RWPE2 (cell line): ENCODE measurements at regions not wholly inside any gene's neighbourhood (a gene's known extent, or its start where the extent isn't known, plus 50 kb on each side); places are given as distances from the start of the nearest gene placed in this dataset.

Source experiments
- ATAC-seq: fragments of 200-7000 bp; cut with Tn5 transposase; 3 replicates; pipeline ENCODE4 v1.9.1; 2021; ENCODE audit warnings: low read depth
- DNase-seq: peaks from one replicate; pipeline ENCODE4 v3.0.0-alpha.2; 2020; ENCODE audit warnings: low spot score
- H3K27ac ChIP-seq: fragments of 450-650 bp; 2 replicates; pipeline ENCODE4 v1.5.1; 2017; ENCODE audit warnings: mild to moderate bottlenecking; ENCODE audit not compliant: poor library complexity, severe bottlenecking
- H3K27me3 ChIP-seq: fragments of 250-450 bp; sonication (Bioruptor Pico); 2 replicates; pipeline ENCODE4 v1.5.1; 2021; ENCODE audit warnings: mild to moderate bottlenecking, moderate library complexity; ENCODE audit not compliant: insufficient read depth, poor library complexity, severe bottlenecking
- H3K36me3 ChIP-seq: fragments of 250-450 bp; sonication (Bioruptor Pico); 2 replicates; pipeline ENCODE4 v1.5.1; 2020; ENCODE audit warnings: low read depth, mild to moderate bottlenecking, moderate library complexity
- H3K4me1 ChIP-seq: fragments of 250-450 bp; sonication (Bioruptor Pico); 2 replicates; pipeline ENCODE4 v1.5.1; 2021; ENCODE audit warnings: mild to moderate bottlenecking, moderate library complexity; ENCODE audit not compliant: insufficient read depth, poor library complexity, severe bottlenecking
- H3K4me3 ChIP-seq: fragments of 250-450 bp; sonication (Bioruptor Pico); 2 replicates; pipeline ENCODE4 v1.5.1; 2021; ENCODE audit warnings: mild to moderate bottlenecking, moderate library complexity; ENCODE audit not compliant: severe bottlenecking
- H3K9me3 ChIP-seq: fragments of 250-450 bp; sonication (Bioruptor Pico); 2 replicates; pipeline ENCODE4 v1.5.1; 2021; ENCODE audit warnings: mild to moderate bottlenecking, moderate library complexity; ENCODE audit not compliant: severe bottlenecking
- TF ChIP-seq, protein P1 (sequence below): fragments of 450-650 bp; IDR thresholded peaks from one replicate; pipeline ENCODE4 v1.5.1; 2017; ENCODE audit warnings: mild to moderate bottlenecking, moderate library complexity; ENCODE audit not compliant: poor library complexity, severe bottlenecking

DNA sequence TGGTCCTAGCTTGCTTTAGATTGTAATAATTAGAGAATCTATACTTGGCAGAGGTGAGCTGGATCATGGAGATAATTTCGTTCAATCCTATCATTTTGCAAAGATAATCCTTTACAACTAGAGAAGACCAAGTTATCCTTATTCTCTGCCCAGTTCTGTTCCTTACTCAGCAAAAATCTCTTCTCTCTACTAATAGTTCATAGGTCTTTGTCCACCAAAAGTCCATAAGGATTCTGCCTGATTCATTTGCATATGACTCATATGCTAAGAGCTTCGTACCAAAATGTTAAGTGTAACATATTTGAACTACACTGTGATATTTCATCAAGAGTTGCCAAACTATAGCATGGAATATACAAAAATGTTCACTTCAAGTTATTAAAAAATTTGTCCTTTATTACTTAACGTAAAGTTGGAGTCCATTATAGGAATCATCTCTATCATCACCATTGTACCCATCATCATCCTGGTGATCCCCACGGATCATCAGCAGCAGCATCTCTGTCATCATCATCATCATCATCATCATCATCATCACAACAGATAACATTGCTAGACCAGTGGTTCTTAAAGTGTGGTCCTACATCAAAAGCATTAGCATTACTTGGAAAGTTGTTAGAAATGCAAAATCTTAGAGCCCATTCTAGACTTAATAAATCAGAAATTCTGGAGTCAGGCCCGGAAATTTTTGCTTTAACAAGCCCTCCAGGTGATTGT is 463.0 kb downstream of the DHX35 start:
- no peak overlapping the region for H3K4me3 ChIP-seq
- no peaks in the 10 kb centered on the region for H3K27me3 ChIP-seq
- H3K36me3 ChIP-seq: no peaks in the 10 kb centered on the region
- no peak for ATAC-seq
- no peaks in the 10 kb centered on the region for H3K9me3 ChIP-seq
- TF ChIP-seq, protein P1, sequence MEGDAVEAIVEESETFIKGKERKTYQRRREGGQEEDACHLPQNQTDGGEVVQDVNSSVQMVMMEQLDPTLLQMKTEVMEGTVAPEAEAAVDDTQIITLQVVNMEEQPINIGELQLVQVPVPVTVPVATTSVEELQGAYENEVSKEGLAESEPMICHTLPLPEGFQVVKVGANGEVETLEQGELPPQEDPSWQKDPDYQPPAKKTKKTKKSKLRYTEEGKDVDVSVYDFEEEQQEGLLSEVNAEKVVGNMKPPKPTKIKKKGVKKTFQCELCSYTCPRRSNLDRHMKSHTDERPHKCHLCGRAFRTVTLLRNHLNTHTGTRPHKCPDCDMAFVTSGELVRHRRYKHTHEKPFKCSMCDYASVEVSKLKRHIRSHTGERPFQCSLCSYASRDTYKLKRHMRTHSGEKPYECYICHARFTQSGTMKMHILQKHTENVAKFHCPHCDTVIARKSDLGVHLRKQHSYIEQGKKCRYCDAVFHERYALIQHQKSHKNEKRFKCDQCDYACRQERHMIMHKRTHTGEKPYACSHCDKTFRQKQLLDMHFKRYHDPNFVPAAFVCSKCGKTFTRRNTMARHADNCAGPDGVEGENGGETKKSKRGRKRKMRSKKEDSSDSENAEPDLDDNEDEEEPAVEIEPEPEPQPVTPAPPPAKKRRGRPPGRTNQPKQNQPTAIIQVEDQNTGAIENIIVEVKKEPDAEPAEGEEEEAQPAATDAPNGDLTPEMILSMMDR: no peak
- no peak for DNase-seq
- no peak overlapping the region for H3K27ac ChIP-seq
- no peaks in the 10 kb centered on the region for H3K4me1 ChIP-seq

DNA sequence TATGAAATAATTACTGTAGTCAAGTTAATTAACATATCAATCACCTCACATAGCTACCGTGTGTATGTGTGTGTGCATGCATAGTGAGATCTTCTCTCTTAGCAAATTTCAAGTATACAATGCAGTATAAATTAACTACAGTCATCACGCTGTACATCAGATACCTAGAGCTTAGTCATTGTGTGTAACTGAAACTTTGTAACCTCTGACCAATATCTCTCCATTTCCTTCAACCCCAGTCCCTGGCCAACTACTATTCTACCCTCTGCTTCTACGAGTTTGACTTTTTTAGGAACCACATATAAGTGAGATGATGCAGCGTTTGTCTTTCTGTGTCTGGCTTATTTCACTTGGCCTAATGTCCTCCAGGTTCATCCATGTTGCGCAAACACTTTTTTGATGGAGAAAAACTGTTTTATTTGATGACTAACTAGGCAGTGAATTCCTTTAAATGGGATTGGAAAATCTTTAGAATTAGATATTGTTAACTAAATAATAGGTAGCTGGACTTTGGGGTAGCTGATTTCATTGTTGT is 459.5 kb downstream of the DHX35 start:
- no peaks in the 10 kb centered on the region for H3K36me3 ChIP-seq
- no peaks in the 10 kb centered on the region for H3K4me1 ChIP-seq
- no peaks in the 10 kb centered on the region for H3K9me3 ChIP-seq
- H3K27me3 ChIP-seq: no peaks in the 10 kb centered on the region
- ATAC-seq: peak; percentile 73
- no peak overlapping the region for H3K27ac ChIP-seq
- TF ChIP-seq, protein P1: no peak
- no peak for DNase-seq
- H3K4me3 ChIP-seq: no peak overlapping the region

DNA sequence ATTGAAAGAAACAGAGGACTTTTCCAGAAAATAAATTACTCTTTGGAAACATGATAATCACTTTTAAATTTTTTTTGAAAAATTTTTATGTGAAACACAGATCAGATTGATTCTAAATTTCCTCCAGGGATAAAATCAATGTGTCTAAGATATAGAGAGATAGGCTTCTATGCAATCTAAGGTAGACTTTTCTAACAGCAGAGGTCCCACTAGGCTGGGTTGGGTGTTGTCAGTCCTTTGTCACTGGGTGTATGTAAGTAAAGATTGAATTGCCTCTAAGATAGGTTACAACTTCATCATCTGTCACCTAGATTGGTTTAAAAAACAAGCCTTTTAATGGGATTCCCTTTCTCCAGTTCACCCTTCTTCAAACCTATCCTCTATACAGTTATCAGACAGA is 449.9 kb downstream of the DHX35 start:
- no peak for DNase-seq
- TF ChIP-seq, protein P1: no peak
- no peaks in the 10 kb centered on the region for H3K4me1 ChIP-seq

DNA sequence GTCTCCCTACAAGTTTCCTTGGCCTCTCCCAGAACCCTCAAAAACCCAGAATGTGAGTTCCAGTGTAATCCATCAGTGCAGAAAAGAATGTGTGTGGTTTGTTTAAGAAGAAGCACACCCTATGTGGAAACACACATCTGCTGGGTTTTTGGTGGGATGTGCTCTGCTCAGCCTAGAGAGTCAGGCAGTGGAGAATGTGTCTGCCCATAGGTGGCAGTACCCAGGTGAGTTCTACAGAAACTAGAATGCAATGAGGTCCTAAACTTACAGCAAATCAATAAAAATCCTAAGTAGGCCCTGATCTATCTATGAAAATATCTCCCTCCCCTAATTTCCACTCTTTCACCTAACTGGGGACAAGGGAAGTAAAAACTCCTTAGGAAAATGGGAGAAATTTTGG is 437.3 kb downstream of the DHX35 start:
- no peak overlapping the region for H3K4me3 ChIP-seq

More for the DNA sequence above, 449.9 kb downstream of the DHX35 start:
- no peak overlapping the region for H3K27ac ChIP-seq
- no peaks in the 10 kb centered on the region for H3K9me3 ChIP-seq
- H3K4me3 ChIP-seq: no peak overlapping the region
- no peak; the same call in 2 of the 3 replicates for ATAC-seq
- peaks cover 7% of the 10 kb centered on the region for H3K27me3 ChIP-seq
- H3K36me3 ChIP-seq: no peaks in the 10 kb centered on the region

More for the DNA sequence above, 437.3 kb downstream of the DHX35 start:
- TF ChIP-seq, protein P1: peak; percentile 25
- H3K4me1 ChIP-seq: no peaks in the 10 kb centered on the region
- H3K27me3 ChIP-seq: no peaks in the 10 kb centered on the region
- ATAC-seq (no peak), DNase-seq (no peak)
- H3K9me3 ChIP-seq: no peaks in the 10 kb centered on the region
- no peak overlapping the region for H3K27ac ChIP-seq
- H3K36me3 ChIP-seq: no peaks in the 10 kb centered on the region
